ENCODE measurements at regions not wholly inside any gene's neighbourhood (a gene's known extent, or its start where the extent isn't known, plus 50 kb on each side); places are given as distances from the start of the nearest gene placed in this dataset.

DNA sequence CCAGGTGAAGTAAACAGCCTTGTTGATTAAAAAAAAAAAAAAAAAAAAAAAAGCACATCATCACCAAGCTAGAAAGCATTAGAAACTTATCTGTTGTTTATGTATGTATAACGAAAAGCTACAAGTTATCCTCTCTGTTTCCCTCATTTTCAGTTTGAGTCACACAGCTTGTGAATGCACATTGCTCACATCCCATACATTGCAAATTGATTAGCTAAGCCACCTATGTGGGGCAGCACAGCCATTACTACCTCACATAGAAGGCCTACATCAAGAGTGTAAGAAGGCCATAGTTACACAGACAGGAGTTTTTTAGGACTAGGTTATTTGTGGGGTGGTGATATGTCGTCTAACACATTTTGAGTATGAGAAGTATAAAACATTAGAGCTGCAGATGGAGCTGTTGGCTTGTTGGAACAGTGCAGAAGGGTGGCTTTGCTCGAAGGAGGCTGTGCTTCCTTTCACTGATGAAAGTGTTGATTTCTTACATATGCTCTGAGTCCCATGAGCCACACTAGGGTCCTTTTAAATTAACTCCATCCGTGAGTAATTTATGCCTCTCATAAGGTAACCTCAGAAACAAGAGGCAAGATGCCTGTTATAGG, 431.6 kb downstream of the GABRG1 start:
- dilution Hi-C loops (cut with MboI; ENCODE audit: extremely low pct_ligation_motif_present, low sequenced_read_pairs) (no loop called here), intact Hi-C loops (cut with micrococcal nuclease) (no loop called here)
- peaks cover 4% of the 10 kb centered on the region for H3K9me3 ChIP-seq (replicated peaks; ENCODE audit: control insufficient read depth, insufficient read depth, low read length)
- H3K9me1 ChIP-seq (replicated peaks; ENCODE audit: control insufficient read depth, extremely low read depth, insufficient read depth, low read length), result no peaks in the 10 kb centered on the region
- H2AFZ ChIP-seq (ENCODE audit: low read depth, low read length), result no peak overlapping the region
- H3K79me2 ChIP-seq (ENCODE audit: control insufficient read depth, insufficient read depth, low read length), result no peaks in the 10 kb centered on the region
- TF ChIP-seq EZH2 (IDR thresholded peaks at IDR 0.05; ENCODE audit: borderline replicate concordance, low read depth, low read length, severe bottlenecking), result no peak
- TF ChIP-seq GATA2 (IDR thresholded peaks at IDR 0.05; ENCODE audit: insufficient read depth, insufficient read length, low read depth, low read length), result no peak
- no peak for TF ChIP-seq MYC (IDR thresholded peaks at IDR 0.05; ENCODE audit: low read depth, low read length)
- TF ChIP-seq, protein P1, sequence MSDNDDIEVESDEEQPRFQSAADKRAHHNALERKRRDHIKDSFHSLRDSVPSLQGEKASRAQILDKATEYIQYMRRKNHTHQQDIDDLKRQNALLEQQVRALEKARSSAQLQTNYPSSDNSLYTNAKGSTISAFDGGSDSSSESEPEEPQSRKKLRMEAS (IDR thresholded peaks at IDR 0.05; ENCODE audit: insufficient read depth, insufficient read length), result no peak
- TF ChIP-seq, protein P2, sequence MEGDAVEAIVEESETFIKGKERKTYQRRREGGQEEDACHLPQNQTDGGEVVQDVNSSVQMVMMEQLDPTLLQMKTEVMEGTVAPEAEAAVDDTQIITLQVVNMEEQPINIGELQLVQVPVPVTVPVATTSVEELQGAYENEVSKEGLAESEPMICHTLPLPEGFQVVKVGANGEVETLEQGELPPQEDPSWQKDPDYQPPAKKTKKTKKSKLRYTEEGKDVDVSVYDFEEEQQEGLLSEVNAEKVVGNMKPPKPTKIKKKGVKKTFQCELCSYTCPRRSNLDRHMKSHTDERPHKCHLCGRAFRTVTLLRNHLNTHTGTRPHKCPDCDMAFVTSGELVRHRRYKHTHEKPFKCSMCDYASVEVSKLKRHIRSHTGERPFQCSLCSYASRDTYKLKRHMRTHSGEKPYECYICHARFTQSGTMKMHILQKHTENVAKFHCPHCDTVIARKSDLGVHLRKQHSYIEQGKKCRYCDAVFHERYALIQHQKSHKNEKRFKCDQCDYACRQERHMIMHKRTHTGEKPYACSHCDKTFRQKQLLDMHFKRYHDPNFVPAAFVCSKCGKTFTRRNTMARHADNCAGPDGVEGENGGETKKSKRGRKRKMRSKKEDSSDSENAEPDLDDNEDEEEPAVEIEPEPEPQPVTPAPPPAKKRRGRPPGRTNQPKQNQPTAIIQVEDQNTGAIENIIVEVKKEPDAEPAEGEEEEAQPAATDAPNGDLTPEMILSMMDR (IDR thresholded peaks at IDR 0.05; ENCODE audit: extremely low read depth in 1 of 2, insufficient read depth in 1 of 2, low read depth in 1 of 2, low read length in 2 of 2), result no peak
- TF ChIP-seq POLR2A (IDR thresholded peaks at IDR 0.05; ENCODE audit: low read depth, low read length), result no peak
- no peak for TF ChIP-seq JUN (IDR thresholded peaks at IDR 0.05; ENCODE audit: borderline replicate concordance, insufficient read depth, insufficient read length, low read depth)
- TF ChIP-seq FOS (IDR thresholded peaks at IDR 0.05; ENCODE audit: borderline replicate concordance, insufficient read depth, low read length), result no peak
- TF ChIP-seq POLR2AphosphoS5 (IDR thresholded peaks at IDR 0.05; ENCODE audit: insufficient read depth, low read depth, low read length), result no peak
- no peak overlapping the region for H3K4me2 ChIP-seq (ENCODE audit: insufficient read depth, low read length)
- no peaks in the 10 kb centered on the region for H3K36me3 ChIP-seq (ENCODE audit: control insufficient read depth in 2 of 2, extremely low read depth in 1 of 2, insufficient read depth in 2 of 2, low read length in 2 of 2)
- H3K4me3 ChIP-seq (replicated peaks in 1 of 3; ENCODE audit: insufficient read depth in 1 of 3, low read depth in 1 of 3, low read length in 3 of 3), result no peak overlapping the region
- no peaks in the 10 kb centered on the region for H3K4me1 ChIP-seq (ENCODE audit: control insufficient read depth, extremely low read depth, insufficient read depth, low read length)
- no peaks in the 10 kb centered on the region for H3K27me3 ChIP-seq (ENCODE audit: control insufficient read depth in 2 of 2, insufficient read depth in 2 of 2, low read length in 2 of 2)
- no TSS peak for BruUV-seq (replicated peaks)
- H4K20me1 ChIP-seq (replicated peaks; ENCODE audit: control insufficient read depth, extremely low read depth, insufficient read depth, low read length), result no peaks in the 10 kb centered on the region
- ChIA-PET POLR2A (no interaction called here), CTCF (no interaction called here)
- H3K9ac ChIP-seq (replicated peaks; ENCODE audit: extremely low read depth, insufficient read depth, low read length), result no peak overlapping the region
- DNase-seq (ENCODE audit: low read depth, low spot score) (no peak), FAIRE-seq (no peak)
- H3K27ac ChIP-seq (ENCODE audit: insufficient read depth, low read depth, low read length), result no peak overlapping the region

All from endothelial cell of umbilical vein (primary cell).